Activated naive CD4-positive, alpha-beta T cell treated with anti-CD3 and anti-CD28 coated beads, Interleukin-2, amount 10 ng/mL, durations not matched to agents 7 days and 5 days (primary cell): ENCODE measurements at regions not wholly inside any gene's neighbourhood (a gene's known extent, or its start where the extent isn't known, plus 50 kb on each side); places are given as distances from the start of the nearest gene placed in this dataset.
"Not testable (repeated sequence)": the region's sequence is repeated elsewhere in the genome, so short reads cannot be mapped to it uniquely, and the experiment has no call there.

ENCODE experiments used
- CTCF ChIA-PET: fragments of 350-600 bp; sonication (Branson Sonifier 250); formaldehyde crosslinking; loops from one replicate; lab custom pipeline; 2021; ENCODE audit warnings: antibody characterized with exemption; lab: Charles Lee
- DNase-seq: peaks from one replicate; pipeline ENCODE4 v3.0.0-alpha.2; 2020
- H3K27ac Mint-ChIP-seq: one replicate; pipeline ENCODE4 v1.8.0; 2021; ENCODE audit warnings: mild to moderate bottlenecking, moderate library complexity, mixed read lengths
- H3K27me3 Mint-ChIP-seq: one replicate; pipeline ENCODE4 v1.8.0; 2021; ENCODE audit warnings: mild to moderate bottlenecking, mixed read lengths
- H3K36me3 Mint-ChIP-seq: one replicate; pipeline ENCODE4 v1.8.0; 2021; ENCODE audit warnings: mixed read lengths
- H3K4me1 Mint-ChIP-seq: one replicate; pipeline ENCODE4 v1.8.0; 2021; ENCODE audit warnings: mixed read lengths
- H3K4me3 Mint-ChIP-seq: one replicate; pipeline ENCODE4 v1.8.0; 2021; ENCODE audit warnings: mild to moderate bottlenecking, moderate library complexity, mixed read lengths
- H3K9me3 Mint-ChIP-seq: one replicate; pipeline ENCODE4 v1.8.0; 2021; ENCODE audit warnings: mixed read lengths

GRCh38 chr7:116407165-116407564, 92.4 kb upstream of the CAV2 start:
- Mint-ChIP-seq H3K9me3 (no peaks in the 10 kb centered on the region), H3K36me3 (no peaks in the 10 kb centered on the region), H3K27ac (no peak overlapping the region), H3K4me1 (no peaks in the 10 kb centered on the region), H3K4me3 (no peak overlapping the region), H3K27me3 (no peaks in the 10 kb centered on the region)
- DNase-seq, result no peak
- CTCF ChIA-PET, result no interaction called here

GRCh38 chr7:116408166-116408565, 91.4 kb upstream of the CAV2 start:
- no peaks in the 10 kb centered on the region for H3K27me3 Mint-ChIP-seq

GRCh38 chr7:116408831-116409453, 90.6 kb upstream of the CAV2 start:
- CTCF ChIA-PET, H3K27ac Mint-ChIP-seq, H3K4me3 Mint-ChIP-seq, H3K36me3 Mint-ChIP-seq, H3K27me3 Mint-ChIP-seq, DNase-seq, H3K9me3 Mint-ChIP-seq, H3K4me1 Mint-ChIP-seq: not testable (repeated sequence)

More at GRCh38 chr7:116408166-116408565, 91.4 kb upstream of the CAV2 start:
- Mint-ChIP-seq H3K4me1 (no peaks in the 10 kb centered on the region), H3K27ac (no peak overlapping the region), H3K4me3 (no peak overlapping the region), H3K9me3 (no peaks in the 10 kb centered on the region), H3K36me3 (no peaks in the 10 kb centered on the region)
- DNase-seq, result no peak
- CTCF ChIA-PET, result no interaction called here

GRCh38 chr7:116410694-116411093, 88.8 kb upstream of the CAV2 start:
- H3K4me3 Mint-ChIP-seq, result not testable (repeated sequence)

GRCh38 chr7:116417593-116418345, 81.8 kb upstream of the CAV2 start:
- Mint-ChIP-seq H3K27me3 (no peaks in the 10 kb centered on the region), H3K27ac (no peak overlapping the region), H3K4me1 (no peaks in the 10 kb centered on the region), H3K4me3 (no peak overlapping the region), H3K9me3 (no peaks in the 10 kb centered on the region), H3K36me3 (no peaks in the 10 kb centered on the region)
- DNase-seq, result no peak
- CTCF ChIA-PET, result no interaction called here

More at GRCh38 chr7:116410694-116411093, 88.8 kb upstream of the CAV2 start:
- H3K9me3 Mint-ChIP-seq, H3K27me3 Mint-ChIP-seq, DNase-seq, H3K4me1 Mint-ChIP-seq, H3K36me3 Mint-ChIP-seq, CTCF ChIA-PET, H3K27ac Mint-ChIP-seq: not testable (repeated sequence)

- no peak for DNase-seq
- Mint-ChIP-seq H3K27ac (no peak overlapping the region), H3K36me3 (no peaks in the 10 kb centered on the region), H3K9me3 (no peaks in the 10 kb centered on the region), H3K4me1 (no peaks in the 10 kb centered on the region), H3K4me3 (no peak overlapping the region), H3K27me3 (no peaks in the 10 kb centered on the region)
- CTCF ChIA-PET, result no interaction called here
These were observed 81.0 kb upstream of the CAV2 start for GRCh38 chr7:116418524-116418923.

- DNase-seq, result no peak
- H3K27ac Mint-ChIP-seq, result no peak overlapping the region
- H3K9me3 Mint-ChIP-seq, result no peaks in the 10 kb centered on the region
- H3K27me3 Mint-ChIP-seq, result no peaks in the 10 kb centered on the region
- H3K36me3 Mint-ChIP-seq, result no peaks in the 10 kb centered on the region
- no peak overlapping the region for H3K4me3 Mint-ChIP-seq
- CTCF ChIA-PET, result no interaction called here
- no peaks in the 10 kb centered on the region for H3K4me1 Mint-ChIP-seq
These were observed 79.5 kb upstream of the CAV2 start for GRCh38 chr7:116420003-116420402.

- Mint-ChIP-seq H3K4me3 (no peak overlapping the region), H3K36me3 (no peaks in the 10 kb centered on the region), H3K27ac (no peak overlapping the region), H3K4me1 (no peaks in the 10 kb centered on the region), H3K9me3 (no peaks in the 10 kb centered on the region), H3K27me3 (no peaks in the 10 kb centered on the region)
- CTCF ChIA-PET, result no interaction called here
- DNase-seq, result no peak
These were observed 78.2 kb upstream of the CAV2 start for GRCh38 chr7:116421298-116421697.

GRCh38 chr7:116422683-116423082, 76.9 kb upstream of the CAV2 start:
- DNase-seq, result no peak
- CTCF ChIA-PET, result no interaction called here

GRCh38 chr7:116423499-116423898, 76.0 kb upstream of the CAV2 start:
- Mint-ChIP-seq H3K27me3 (no peaks in the 10 kb centered on the region), H3K4me1 (no peaks in the 10 kb centered on the region), H3K27ac (no peak overlapping the region), H3K36me3 (no peaks in the 10 kb centered on the region), H3K9me3 (no peaks in the 10 kb centered on the region), H3K4me3 (no peak overlapping the region)
- no peak for DNase-seq
- CTCF ChIA-PET, result no interaction called here

More at GRCh38 chr7:116422683-116423082, 76.9 kb upstream of the CAV2 start:
- Mint-ChIP-seq H3K4me3 (no peak overlapping the region), H3K9me3 (no peaks in the 10 kb centered on the region), H3K27ac (no peak overlapping the region), H3K36me3 (no peaks in the 10 kb centered on the region), H3K27me3 (no peaks in the 10 kb centered on the region), H3K4me1 (no peaks in the 10 kb centered on the region)

GRCh38 chr7:116425647-116426209, 73.8 kb upstream of the CAV2 start:
- Mint-ChIP-seq H3K36me3 (no peaks in the 10 kb centered on the region), H3K4me1 (no peaks in the 10 kb centered on the region), H3K27ac (no peak overlapping the region), H3K9me3 (no peaks in the 10 kb centered on the region), H3K27me3 (no peaks in the 10 kb centered on the region), H3K4me3 (no peak overlapping the region)
- CTCF ChIA-PET, result no interaction called here
- no peak for DNase-seq

- Mint-ChIP-seq H3K36me3 (no peaks in the 10 kb centered on the region), H3K9me3 (no peaks in the 10 kb centered on the region), H3K27me3 (no peaks in the 10 kb centered on the region), H3K4me1 (no peaks in the 10 kb centered on the region), H3K4me3 (no peak overlapping the region), H3K27ac (no peak overlapping the region)
- no peak for DNase-seq
- CTCF ChIA-PET, result no interaction called here
These were observed 72.9 kb upstream of the CAV2 start for GRCh38 chr7:116426428-116427156.

- Mint-ChIP-seq H3K36me3 (no peaks in the 10 kb centered on the region), H3K4me1 (no peaks in the 10 kb centered on the region), H3K9me3 (no peaks in the 10 kb centered on the region), H3K27ac (no peak overlapping the region), H3K27me3 (peaks cover 11% of the 10 kb centered on the region), H3K4me3 (no peak overlapping the region)
- DNase-seq, result no peak
- CTCF ChIA-PET, result no interaction called here
These were observed 69.4 kb upstream of the CAV2 start for GRCh38 chr7:116429986-116430619.
